ENCODE measurements at regions not wholly inside any gene's neighbourhood (a gene's known extent, or its start where the extent isn't known, plus 50 kb on each side); places are given as distances from the start of the nearest gene placed in this dataset.

DNA sequence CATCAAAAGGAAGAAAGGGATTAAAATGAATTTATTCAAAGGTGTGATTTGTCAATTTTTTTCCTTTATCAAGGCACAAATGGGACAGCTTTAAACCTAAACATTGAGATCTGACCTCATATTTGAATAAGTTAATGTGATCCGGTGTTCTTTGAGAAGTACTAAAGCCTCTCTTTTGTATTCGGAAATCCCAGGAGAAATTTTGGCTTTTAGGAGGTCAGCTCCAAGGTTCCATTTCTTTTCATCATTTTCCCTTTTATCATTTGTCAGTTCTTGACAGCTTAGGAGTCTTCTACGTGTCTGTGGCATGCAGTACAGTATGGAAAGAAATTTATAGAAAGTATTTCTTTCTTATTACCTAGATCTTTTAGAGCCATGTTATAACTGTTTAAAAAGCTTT is 873.4 kb upstream of the CDH8 start:
- no peak for TF ChIP-seq POLR2AphosphoS5 (IDR thresholded peaks at IDR 0.05; ENCODE audit: low read depth, low read length)
- TF ChIP-seq, protein P1, sequence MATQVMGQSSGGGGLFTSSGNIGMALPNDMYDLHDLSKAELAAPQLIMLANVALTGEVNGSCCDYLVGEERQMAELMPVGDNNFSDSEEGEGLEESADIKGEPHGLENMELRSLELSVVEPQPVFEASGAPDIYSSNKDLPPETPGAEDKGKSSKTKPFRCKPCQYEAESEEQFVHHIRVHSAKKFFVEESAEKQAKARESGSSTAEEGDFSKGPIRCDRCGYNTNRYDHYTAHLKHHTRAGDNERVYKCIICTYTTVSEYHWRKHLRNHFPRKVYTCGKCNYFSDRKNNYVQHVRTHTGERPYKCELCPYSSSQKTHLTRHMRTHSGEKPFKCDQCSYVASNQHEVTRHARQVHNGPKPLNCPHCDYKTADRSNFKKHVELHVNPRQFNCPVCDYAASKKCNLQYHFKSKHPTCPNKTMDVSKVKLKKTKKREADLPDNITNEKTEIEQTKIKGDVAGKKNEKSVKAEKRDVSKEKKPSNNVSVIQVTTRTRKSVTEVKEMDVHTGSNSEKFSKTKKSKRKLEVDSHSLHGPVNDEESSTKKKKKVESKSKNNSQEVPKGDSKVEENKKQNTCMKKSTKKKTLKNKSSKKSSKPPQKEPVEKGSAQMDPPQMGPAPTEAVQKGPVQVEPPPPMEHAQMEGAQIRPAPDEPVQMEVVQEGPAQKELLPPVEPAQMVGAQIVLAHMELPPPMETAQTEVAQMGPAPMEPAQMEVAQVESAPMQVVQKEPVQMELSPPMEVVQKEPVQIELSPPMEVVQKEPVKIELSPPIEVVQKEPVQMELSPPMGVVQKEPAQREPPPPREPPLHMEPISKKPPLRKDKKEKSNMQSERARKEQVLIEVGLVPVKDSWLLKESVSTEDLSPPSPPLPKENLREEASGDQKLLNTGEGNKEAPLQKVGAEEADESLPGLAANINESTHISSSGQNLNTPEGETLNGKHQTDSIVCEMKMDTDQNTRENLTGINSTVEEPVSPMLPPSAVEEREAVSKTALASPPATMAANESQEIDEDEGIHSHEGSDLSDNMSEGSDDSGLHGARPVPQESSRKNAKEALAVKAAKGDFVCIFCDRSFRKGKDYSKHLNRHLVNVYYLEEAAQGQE (IDR thresholded peaks at IDR 0.05; ENCODE audit: insufficient read depth in 1 of 2, low read depth in 2 of 2, low read length in 2 of 2) = no peak
- TF ChIP-seq TAF1 (IDR thresholded peaks at IDR 0.05; ENCODE audit: borderline replicate concordance, insufficient read depth, low read length) = no peak
- no peak for TF ChIP-seq SIN3A (IDR thresholded peaks at IDR 0.05; ENCODE audit: borderline replicate concordance, insufficient read depth, low read length)
- no peak for TF ChIP-seq FOXP2 (optimal IDR thresholded peaks at IDR 0.05; ENCODE audit: borderline replicate concordance, extremely low read depth, extremely low read length, insufficient read depth)

Measured in PFSK-1 (cell line).